Lung (tissue), 11 donors: ENCODE measurements at regions not wholly inside any gene's neighbourhood (a gene's known extent, or its start where the extent isn't known, plus 50 kb on each side); places are given as distances from the start of the nearest gene placed in this dataset.

Source experiments
- ATAC-seq: fragments of 200-7000 bp; cut with Tn5 transposase; one replicate; pipeline ENCODE4 v1.9.1; 2020; ENCODE audit warnings: moderate number of reproducible peaks; ENCODE audit not compliant: insufficient read depth, low FRiP score
- DNase-seq, 3 donors: peaks; one replicate each; pipeline ENCODE4 v3.0.0-alpha.2; 2013 to 2017
- H3K27ac ChIP-seq, 2 donors: one replicate each; pipeline ENCODE4 v1.5.1; 2013; ENCODE audit warnings: mild to moderate bottlenecking in 2 of 2, moderate library complexity in 2 of 2, control low read depth in 1 of 2, inconsistent platforms in 1 of 2, low read depth in 1 of 2, low read length in 1 of 2
- H3K27me3 ChIP-seq, 3 donors: one replicate each; pipeline ENCODE4 v1.5.1; 2013; ENCODE audit warnings: low read length in 2 of 3; ENCODE audit not compliant: control insufficient read depth in 3 of 3, insufficient read depth in 3 of 3
- H3K36me3 ChIP-seq, 4 donors: one replicate each; pipeline ENCODE4 v1.5.1; 2013; ENCODE audit warnings: low read length in 4 of 4, mild to moderate bottlenecking in 1 of 4, moderate library complexity in 1 of 4; ENCODE audit not compliant: control insufficient read depth in 4 of 4, insufficient read depth in 4 of 4
- H3K4me1 ChIP-seq, 5 donors: one replicate each; pipeline ENCODE4 v1.5.1; 2013; ENCODE audit warnings: low read length in 5 of 5, mild to moderate bottlenecking in 2 of 5, moderate library complexity in 1 of 5; ENCODE audit not compliant: control insufficient read depth in 5 of 5, insufficient read depth in 5 of 5
- H3K4me3 ChIP-seq: one replicate; pipeline ENCODE4 v1.5.1; 2013; ENCODE audit warnings: mild to moderate bottlenecking, control low read depth, moderate library complexity
- H3K9ac ChIP-seq, 2 donors: one replicate each; pipeline ENCODE4 v1.5.1; 2013; ENCODE audit warnings: low read length in 2 of 2, control low read depth in 1 of 2; ENCODE audit not compliant: insufficient read depth in 1 of 2
- H3K9me3 ChIP-seq, 4 donors: one replicate each; pipeline ENCODE4 v1.5.1; 2013; ENCODE audit warnings: low read length in 3 of 4, mild to moderate bottlenecking in 1 of 4, moderate library complexity in 1 of 4; ENCODE audit not compliant: control insufficient read depth in 4 of 4, insufficient read depth in 3 of 4
- CTCF ChIP-seq: IDR thresholded peaks from 2 replicates; pipeline ENCODE4 v1.5.1; 2012; ENCODE audit warnings: mild to moderate bottlenecking; ENCODE audit errors: control extremely low read depth, extremely low read depth
- WGBS, 2 donors: extraction: QIAGEN DNeasy Blood & Tissue Kit; methylation state at CpG; one replicate each; pipeline ENCODE4 v1.1.7; 2013; 5-methylcytosine and 5-hydroxymethylcytosine counted together
- donor health status: control.
- donor health status: control.
- donor health status: Bipolar disorder and iron deficiency.
- donor health status: healthy.
- donor health status: DM: yes; HTN: yes; CAD: no.

GRCh38 chr16:87239545-87239944 lies 77.6 kb downstream of the C16orf95 start:
- Histone ChIP-seq H3K36me3 (no peaks in the 10 kb centered on the region), H3K4me1 (no peaks in the 10 kb centered on the region), H3K9ac (no peak overlapping the region), H3K27me3 (no peaks in the 10 kb centered on the region), H3K4me3 (no peak overlapping the region), H3K27ac (no peak overlapping the region), H3K9me3 (peaks cover 0 to 2% (median 0%) of the 10 kb centered on the region in 4 donors)
- DNase-seq (no peak), ATAC-seq (no peak)
- 79 to 90% methylated on average over 4 of the region's 4 CpGs for WGBS, 2 donors
- no peak for TF ChIP-seq CTCF

DNA sequence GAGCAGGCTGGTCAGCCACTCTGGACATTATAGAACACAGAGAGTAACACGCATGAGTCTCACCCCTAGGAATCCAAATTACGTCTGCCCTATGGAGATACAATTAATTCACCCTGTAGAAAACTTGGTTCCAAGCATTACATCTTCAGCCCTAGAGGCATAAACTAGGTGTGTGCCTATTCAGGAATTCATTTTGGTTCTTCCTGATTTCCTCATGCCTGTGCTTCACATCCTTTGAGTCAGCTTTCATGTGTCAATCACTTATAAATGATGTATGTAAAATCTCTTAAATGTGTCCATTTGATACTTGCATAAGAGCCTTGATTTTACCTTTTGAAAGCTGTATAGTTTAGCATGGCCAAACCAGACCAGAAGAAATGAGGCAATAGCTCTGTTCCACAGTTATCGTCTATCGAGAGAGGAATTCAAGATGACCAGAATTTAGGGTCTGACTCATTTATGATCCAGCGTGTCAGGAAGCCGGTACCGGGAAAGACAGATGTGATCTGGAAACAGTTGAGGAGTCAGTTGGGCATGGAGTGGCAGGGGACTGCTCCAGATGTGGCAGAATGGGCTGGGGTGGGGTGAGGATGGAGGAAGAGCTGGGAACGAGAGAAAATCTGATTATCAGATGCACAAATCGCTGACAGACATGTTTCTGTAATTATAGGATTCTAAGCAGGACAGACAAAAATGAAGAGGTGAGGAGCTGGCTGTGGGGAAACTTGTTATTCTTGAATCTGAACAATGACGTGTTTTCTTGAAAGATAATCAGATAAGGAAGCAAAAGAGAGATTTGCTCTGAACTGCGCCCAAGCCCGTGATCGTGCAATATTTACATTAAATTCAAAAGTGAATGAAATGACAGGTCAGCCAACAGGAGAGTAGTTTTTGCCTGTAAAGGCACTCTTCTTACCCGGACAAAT lies 76.7 kb downstream of the C16orf95 start:
- no peak overlapping the region for H3K27ac ChIP-seq
- no peak overlapping the region for H3K4me3 ChIP-seq
- H3K36me3 ChIP-seq, result no peaks in the 10 kb centered on the region
- H3K4me1 ChIP-seq, result no peaks in the 10 kb centered on the region
- no peak overlapping the region for H3K9ac ChIP-seq
- H3K27me3 ChIP-seq, result peaks cover 0 to 4% (median 0%) of the 10 kb centered on the region in 3 donors
- ATAC-seq (no peak), DNase-seq (no peak)
- H3K9me3 ChIP-seq, result peaks cover 0 to 1% (median 0%) of the 10 kb centered on the region in 4 donors
- WGBS, 2 donors, result 69 to 73% methylated on average over 14 of the region's 14 CpGs
- no peak for TF ChIP-seq CTCF

DNA sequence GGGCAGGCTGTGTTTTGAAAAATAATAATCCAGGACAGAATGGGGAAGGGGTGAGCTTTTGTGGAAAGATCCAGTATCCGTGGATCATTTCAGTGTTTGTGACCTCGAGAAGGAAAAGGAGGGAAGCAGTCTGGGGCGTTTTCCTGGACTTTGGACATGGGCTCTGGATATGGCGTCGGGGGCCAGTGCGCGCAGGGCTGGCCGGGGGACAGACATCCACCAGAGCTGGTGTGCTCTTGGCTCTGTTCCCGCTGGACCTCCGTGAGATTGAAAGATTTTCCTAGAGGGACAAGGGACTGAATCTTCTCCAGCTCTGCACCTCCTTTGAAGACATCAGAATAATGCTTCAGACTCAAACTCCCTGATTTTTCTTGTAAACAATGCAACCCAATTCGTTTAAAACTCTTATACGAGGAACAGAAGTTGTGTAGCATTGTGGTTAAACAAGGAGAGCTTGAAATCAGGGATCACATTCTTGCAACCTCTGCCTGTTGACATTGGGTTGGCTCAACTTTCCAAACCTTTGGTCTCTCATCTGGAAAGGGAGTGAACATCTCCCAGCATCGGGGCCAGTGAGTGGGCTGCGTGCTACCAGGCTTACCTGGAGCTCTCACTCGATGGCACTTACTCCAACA lies 75.9 kb downstream of the C16orf95 start:
- DNase-seq (no peak), ATAC-seq (no peak)
- Histone ChIP-seq H3K9ac (no peak overlapping the region), H3K36me3 (no peaks in the 10 kb centered on the region), H3K9me3 (no peaks in the 10 kb centered on the region), H3K27ac (no peak overlapping the region), H3K4me3 (no peak overlapping the region), H3K27me3 (peaks cover 0 to 4% (median 0%) of the 10 kb centered on the region in 3 donors), H3K4me1 (no peaks in the 10 kb centered on the region)
- no peak for TF ChIP-seq CTCF
- 78 to 83% methylated on average over 15 of the region's 15 CpGs for WGBS, 2 donors
